RCC 7860 (cell line): ENCODE measurements at regions not wholly inside any gene's neighbourhood (a gene's known extent, or its start where the extent isn't known, plus 50 kb on each side); places are given as distances from the start of the nearest gene placed in this dataset.
"Not testable (repeated sequence)": the region's sequence is repeated elsewhere in the genome, so short reads cannot be mapped to it uniquely, and the experiment has no call there.

Source experiments
- DNase-seq: peaks from one replicate; pipeline ENCODE4 v3.0.0-alpha.2; 2015; ENCODE audit warnings: low spot score
- FAIRE-seq: peaks from 2 replicates; lab custom pipeline; 2012; peaks lifted over from hg19 to GRCh38; lab: Jason Lieb, UNC

DNA sequence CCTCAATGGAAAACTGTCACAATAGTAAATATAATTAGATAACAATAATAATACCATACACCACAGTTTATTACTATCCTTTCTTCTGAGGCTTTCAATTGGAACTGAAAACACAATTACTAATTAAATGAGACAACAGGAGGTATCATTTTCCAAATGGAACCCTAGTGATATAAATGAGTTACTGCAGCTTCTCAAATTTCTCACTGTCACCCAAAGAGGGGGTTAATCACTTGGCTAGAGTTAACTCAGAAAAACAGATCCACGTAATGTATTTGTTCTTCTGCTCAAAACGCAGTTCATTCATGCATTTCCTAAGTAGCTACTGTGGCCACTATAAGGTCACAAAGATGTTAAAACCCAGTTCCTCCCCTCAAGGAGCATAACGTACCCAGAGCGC is 120.9 kb upstream of the FOXN3 start:
- DNase-seq (no peak), FAIRE-seq (no peak)

GRCh38 chr14:89534902-89535685 is 118.1 kb upstream of the FOXN3 start:
- FAIRE-seq (no peak), DNase-seq (no peak)

DNA sequence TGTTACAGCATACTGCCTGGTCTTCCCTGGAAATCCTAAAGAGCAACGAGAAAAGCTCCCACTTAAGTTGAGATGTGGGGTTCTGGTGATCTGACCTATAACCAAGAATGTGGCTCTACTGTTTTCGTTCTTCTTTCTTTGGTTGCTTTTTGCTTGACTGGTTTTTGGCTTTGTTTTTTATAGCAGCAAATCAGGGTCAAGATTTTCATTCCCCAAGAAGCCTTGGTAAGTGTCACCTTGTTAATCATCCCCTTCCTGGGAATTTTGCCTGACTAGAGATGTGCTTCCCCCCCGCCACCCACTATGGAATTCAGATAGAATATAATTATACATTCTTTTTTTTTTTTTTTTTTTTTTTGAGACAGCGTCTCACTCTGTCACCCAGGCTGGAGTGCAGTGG is 116.7 kb upstream of the FOXN3 start:
- FAIRE-seq (no peak), DNase-seq (no peak)

- no peak for DNase-seq
- FAIRE-seq: no peak
Observed at GRCh38 chr14:89533136-89533535, 116.1 kb upstream of the FOXN3 start.

DNA sequence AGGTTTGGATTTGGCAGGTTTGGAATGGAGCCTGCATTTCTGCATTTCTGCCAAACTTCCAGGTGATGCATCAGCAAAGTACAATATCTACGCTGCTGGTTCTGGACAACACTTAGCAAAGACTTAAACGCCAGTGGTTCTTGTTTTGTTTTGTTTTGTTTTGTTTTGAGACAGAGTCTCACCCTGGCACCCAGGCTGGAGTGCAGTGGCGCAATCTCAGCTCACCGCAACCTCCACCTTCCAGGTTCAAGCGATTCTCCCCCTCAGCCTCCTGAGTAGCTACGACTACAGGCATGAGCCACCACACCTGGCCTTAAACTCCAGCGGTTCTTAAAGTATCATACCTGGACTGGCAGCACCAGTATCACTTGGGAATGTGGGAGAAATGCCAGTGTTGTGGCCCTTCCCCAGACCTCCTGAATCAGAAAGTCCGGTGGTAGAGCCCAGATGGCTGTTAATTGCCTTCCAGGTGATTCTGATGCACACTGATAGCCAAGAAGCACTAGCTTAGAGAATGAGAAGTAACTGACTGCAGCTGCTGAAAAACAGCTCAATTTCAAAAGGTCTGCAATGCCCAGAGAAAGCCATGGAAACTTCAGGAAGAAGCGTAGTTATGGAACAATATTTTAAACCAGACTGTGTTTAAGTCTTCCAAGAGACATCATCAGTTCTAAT is 114.8 kb upstream of the FOXN3 start:
- FAIRE-seq (no peak), DNase-seq (no peak)

DNA sequence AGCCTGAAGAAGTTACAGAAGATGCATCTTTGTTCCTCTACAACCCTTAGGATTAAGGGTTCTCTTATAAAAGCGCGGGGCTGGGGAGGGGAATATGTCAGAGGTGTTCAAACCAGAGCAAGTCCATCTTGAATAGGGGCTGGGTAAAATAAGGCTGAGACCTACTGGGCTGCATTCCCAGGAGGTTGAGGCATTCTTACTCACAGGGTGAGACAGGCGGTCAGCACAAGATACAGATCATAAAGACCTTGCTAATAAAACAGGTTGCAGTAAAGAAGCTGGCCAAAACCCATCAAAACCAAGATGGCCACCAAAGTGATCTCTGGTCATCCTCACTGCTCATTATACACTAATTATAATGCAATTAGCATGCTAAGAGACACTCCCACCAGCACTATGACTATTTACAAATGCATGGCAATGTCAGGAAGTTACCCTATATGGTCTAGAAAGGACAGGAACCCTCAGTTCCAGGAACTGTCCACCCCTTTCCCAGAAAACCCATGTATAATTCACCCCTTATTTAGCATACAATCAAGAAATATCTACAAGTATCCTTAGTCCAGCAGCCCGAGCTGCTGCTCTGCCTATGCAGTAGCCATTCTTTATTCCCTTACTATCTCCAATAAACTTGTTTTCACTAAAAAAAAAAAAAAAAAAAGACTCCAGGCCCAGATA is 108.1 kb upstream of the FOXN3 start:
- no peak for DNase-seq
- FAIRE-seq: no peak

- FAIRE-seq (no peak), DNase-seq (no peak)
Observed at GRCh38 chr14:89524412-89524811, 107.4 kb upstream of the FOXN3 start.

- DNase-seq (no peak), FAIRE-seq (no peak)
Observed at GRCh38 chr14:89521988-89522387, 105.0 kb upstream of the FOXN3 start.

- FAIRE-seq (no peak), DNase-seq (no peak)
Observed at GRCh38 chr14:89519040-89519439, 102.0 kb upstream of the FOXN3 start.

DNA sequence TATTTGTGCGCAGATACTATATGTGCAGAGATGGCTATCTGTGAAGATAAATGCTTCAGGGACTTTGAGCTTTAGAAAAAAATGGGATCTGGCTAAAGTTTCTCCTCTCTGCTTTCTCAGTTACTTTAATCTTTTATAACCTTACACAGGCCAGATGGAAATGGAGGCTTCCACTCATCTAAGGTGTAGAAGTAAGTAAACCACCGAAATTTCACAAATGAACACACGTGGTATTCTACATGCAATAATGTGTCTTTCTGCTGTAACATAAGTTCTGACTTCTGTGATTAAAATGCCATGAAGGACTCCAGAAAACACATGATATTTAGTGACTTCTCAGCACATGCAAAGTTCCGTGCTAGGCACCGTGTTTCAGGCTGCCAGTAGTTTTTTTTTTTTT is 99.1 kb upstream of the FOXN3 start:
- DNase-seq (no peak), FAIRE-seq (no peak)

DNA sequence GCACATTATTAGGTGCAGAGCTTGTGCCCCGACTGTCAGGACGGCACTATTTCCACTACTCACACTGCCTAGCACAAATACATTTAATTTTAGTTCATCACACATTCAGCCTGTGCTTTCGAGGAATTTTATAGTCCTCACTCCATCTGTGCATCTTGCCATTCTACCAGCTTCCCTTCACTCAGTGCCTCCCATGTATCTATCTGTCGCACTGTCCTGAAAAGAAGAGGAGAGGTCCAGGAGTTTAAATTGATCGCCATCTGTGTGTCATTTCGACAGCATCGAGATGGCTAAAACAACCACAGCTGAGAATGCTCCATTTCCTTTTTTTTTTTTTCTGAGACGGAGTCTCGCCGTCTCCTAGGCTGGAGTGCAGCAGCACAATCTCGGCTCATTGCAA is 97.6 kb upstream of the FOXN3 start:
- DNase-seq (no peak), FAIRE-seq (no peak)

- no peak for FAIRE-seq
- DNase-seq: peak; percentile 49
Observed at GRCh38 chr14:89509891-89510290, 92.9 kb upstream of the FOXN3 start.

DNA sequence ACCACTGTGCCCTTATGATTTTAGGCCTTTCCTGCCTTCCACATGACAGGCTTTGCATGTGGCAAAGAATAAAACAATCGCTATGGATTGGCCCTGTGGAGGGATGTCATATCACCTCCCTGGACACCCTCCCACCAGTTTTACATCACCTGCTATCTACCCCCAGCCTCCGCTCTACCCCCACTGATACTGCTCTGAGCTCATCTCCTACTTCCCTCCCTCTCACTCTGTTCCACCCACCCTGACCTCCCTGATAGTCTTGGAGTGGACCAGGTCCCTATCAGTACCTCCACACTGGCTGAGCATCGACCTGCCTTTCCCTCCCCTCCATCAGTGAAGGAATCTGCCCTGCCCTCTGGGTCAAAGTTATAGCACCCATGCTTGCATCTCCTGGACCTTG is 91.8 kb upstream of the FOXN3 start:
- DNase-seq (no peak), FAIRE-seq (no peak)

GRCh38 chr14:89507926-89508460 is 91.0 kb upstream of the FOXN3 start:
- FAIRE-seq (peak; percentile 10), DNase-seq (peak; percentile 69)

GRCh38 chr14:89507521-89507920 is 90.5 kb upstream of the FOXN3 start:
- DNase-seq: peak; percentile 79
- FAIRE-seq: peak; percentile 84

- peak; percentile 56 for DNase-seq
- FAIRE-seq: not testable (repeated sequence)
Observed at GRCh38 chr14:89506891-89507452, 89.9 kb upstream of the FOXN3 start.

DNA sequence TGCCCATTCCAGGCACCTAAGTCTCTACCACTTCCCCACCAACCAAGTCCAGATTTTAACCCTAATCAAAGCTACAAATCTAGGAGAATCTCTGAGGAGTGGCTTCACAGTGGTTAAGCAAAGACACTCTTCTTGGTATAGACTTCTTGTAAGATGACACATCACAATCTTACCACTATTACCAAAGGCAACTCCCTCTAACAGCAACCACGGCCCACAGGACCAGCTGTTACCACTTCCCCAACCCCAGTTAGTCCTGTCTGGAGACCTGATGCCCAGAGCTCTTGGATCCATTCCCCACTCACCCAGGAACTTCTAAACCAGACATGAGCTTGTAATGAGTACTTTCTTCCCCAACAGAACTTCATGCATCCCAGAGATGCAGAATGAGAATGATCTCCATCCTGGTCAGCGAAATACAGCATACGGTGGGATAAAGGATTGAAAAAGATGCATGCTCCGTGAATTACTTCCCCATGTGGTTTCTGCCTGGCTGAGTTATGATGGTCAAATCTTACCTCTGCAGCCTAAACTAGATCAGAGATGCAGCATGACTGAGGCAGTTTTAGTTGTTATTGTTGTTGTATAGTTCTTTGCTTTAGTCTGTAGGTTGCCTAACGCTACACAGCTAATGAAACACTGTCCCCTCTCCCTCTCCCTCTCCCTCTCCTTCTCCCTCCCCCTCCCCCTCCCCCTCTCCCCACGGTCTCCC is 87.7 kb upstream of the FOXN3 start:
- DNase-seq: peak; percentile 78
- peak; percentile 69 for FAIRE-seq

DNA sequence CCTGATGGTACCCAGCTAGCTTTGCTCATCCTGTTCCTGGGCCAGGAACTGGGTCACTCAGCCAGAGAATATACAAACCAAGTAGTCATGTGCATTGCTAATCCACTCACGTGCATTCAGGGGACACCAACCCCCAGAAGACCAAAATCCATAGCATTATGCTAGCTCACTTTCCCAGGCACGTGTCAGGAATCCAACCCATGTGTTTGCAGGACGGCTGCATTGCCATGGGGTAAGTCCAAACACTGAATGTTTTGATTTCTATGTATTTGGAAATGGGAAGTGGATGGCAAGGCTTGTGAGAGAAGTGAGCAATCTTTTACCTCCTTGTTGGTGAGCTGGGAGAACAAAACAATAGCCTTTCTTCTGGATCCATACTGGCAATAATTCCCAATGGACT is 87.1 kb upstream of the FOXN3 start:
- no peak for FAIRE-seq

GRCh38 chr14:89503431-89503996 is 86.5 kb upstream of the FOXN3 start:
- FAIRE-seq: no peak
- no peak for DNase-seq

More for the DNA sequence above, 87.1 kb upstream of the FOXN3 start:
- no peak for DNase-seq

DNA sequence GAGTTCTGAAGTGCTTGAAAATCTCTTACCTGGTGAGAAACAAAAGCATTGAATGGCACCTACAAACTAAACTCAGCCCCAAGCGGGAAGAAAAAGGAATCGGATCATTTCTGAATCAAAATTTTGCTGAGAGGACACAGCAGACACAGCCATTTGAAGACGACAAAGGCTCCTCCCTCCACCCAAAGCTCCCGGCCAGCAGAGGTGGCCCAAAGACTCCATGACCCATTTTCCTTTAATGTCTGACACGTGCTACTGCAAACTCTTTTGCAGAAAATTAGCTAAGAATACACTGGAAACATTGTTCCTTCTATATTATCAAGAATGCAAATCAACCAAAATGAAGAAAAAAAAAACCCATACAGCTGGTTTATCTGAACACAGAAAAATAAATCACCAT is 85.9 kb upstream of the FOXN3 start:
- DNase-seq: no peak
- no peak for FAIRE-seq
